Endothelial cell of umbilical vein (primary cell): ENCODE measurements at regions not wholly inside any gene's neighbourhood (a gene's known extent, or its start where the extent isn't known, plus 50 kb on each side); places are given as distances from the start of the nearest gene placed in this dataset.

ENCODE experiments used
- BruUV-seq: library from RNA; stranded (reverse); fragments of 400-500 nt; replicated peaks from 2 replicates; lab custom pipeline; 2021; lab: Mats Ljungman, UMichigan
- CTCF ChIA-PET: fragments of 300-600, 350-600 bp; sonication (Branson Sonifier 250); formaldehyde crosslinking; loops from one replicate; lab custom pipeline; 2021; ENCODE audit warnings: antibody characterized with exemption, inconsistent platforms; lab: Charles Lee
- POLR2A ChIA-PET: fragments of 300-600, 350-600 bp; sonication (Branson Sonifier 250); formaldehyde crosslinking; loops from one replicate; lab custom pipeline; 2021; ENCODE audit warnings: antibody characterized with exemption, inconsistent platforms; lab: Charles Lee
- DNase-seq: peaks from one replicate; pipeline ENCODE4 v3.0.0-alpha.2; 2011; ENCODE audit warnings: low read depth, low spot score
- FAIRE-seq: peaks from 2 replicates; lab custom pipeline; 2011; peaks lifted over from hg19 to GRCh38; lab: Jason Lieb, UNC
- H2AFZ ChIP-seq: 2 replicates; pipeline ENCODE4 v1.6.0; 2012; ENCODE audit warnings: low read depth, low read length, control low read depth, inconsistent platforms
- H3K27ac ChIP-seq: 2 replicates; pipeline ENCODE4 v1.5.1; 2011; ENCODE audit warnings: low read depth, mild to moderate bottlenecking, control low read depth, low read length, moderate library complexity; ENCODE audit not compliant: insufficient read depth
- H3K27me3 ChIP-seq, 2 experiments: 2 replicates each; pipeline versions ENCODE4 v1.6.0 to v1.6.1; 2011; ENCODE audit warnings: low read length in 2 of 2, mixed read lengths in 1 of 2; ENCODE audit not compliant: control insufficient read depth in 2 of 2, insufficient read depth in 2 of 2
- H3K36me3 ChIP-seq, 2 experiments: 2 replicates in 1 of 2; 3 replicates in 1 of 2; pipeline ENCODE4 v1.5.1; 2011; ENCODE audit warnings: low read length in 2 of 2, mild to moderate bottlenecking in 1 of 2, moderate library complexity in 1 of 2; ENCODE audit not compliant: control insufficient read depth in 2 of 2, insufficient read depth in 2 of 2; ENCODE audit errors: extremely low read depth in 1 of 2
- H3K4me1 ChIP-seq: 3 replicates; pipeline ENCODE4 v1.5.1; 2011; ENCODE audit warnings: mild to moderate bottlenecking, low read length; ENCODE audit not compliant: control insufficient read depth, insufficient read depth; ENCODE audit errors: extremely low read depth
- H3K4me2 ChIP-seq: 2 replicates; pipeline ENCODE4 v1.6.1; 2011; ENCODE audit warnings: low read length, control low read depth, mixed read lengths; ENCODE audit not compliant: insufficient read depth
- H3K4me3 ChIP-seq, 3 experiments: fragments of 200-600 bp in 1 of 3; sonication (generic), shearing (Covaris generic) in 1 of 3; replicated peaks in 1 of 3; 2 replicates each; pipeline ENCODE4 v1.5.1; 2011 to 2016; ENCODE audit warnings: control low read depth in 3 of 3, low read length in 3 of 3, mild to moderate bottlenecking in 2 of 3, inconsistent platforms in 1 of 3, low read depth in 1 of 3, moderate library complexity in 1 of 3; ENCODE audit not compliant: insufficient read depth in 1 of 3
- H3K79me2 ChIP-seq: 2 replicates; pipeline ENCODE4 v1.6.0; 2012; ENCODE audit warnings: low read length, inconsistent platforms; ENCODE audit not compliant: control insufficient read depth, insufficient read depth
- H3K9ac ChIP-seq: replicated peaks from 2 replicates; pipeline ENCODE3; 2011; ENCODE audit warnings: low read length, control low read depth; ENCODE audit not compliant: insufficient read depth; ENCODE audit errors: extremely low read depth
- H3K9me1 ChIP-seq: replicated peaks from 3 replicates; pipeline ENCODE4 v1.6.0; 2011; ENCODE audit warnings: mild to moderate bottlenecking, low read length; ENCODE audit not compliant: control insufficient read depth, insufficient read depth; ENCODE audit errors: extremely low read depth
- H3K9me3 ChIP-seq: replicated peaks from 2 replicates; pipeline ENCODE4 v1.5.1; 2012; ENCODE audit warnings: low read length, inconsistent platforms; ENCODE audit not compliant: control insufficient read depth, insufficient read depth
- H4K20me1 ChIP-seq: replicated peaks from 2 replicates; pipeline ENCODE3; 2011; ENCODE audit warnings: mild to moderate bottlenecking, low read length; ENCODE audit not compliant: control insufficient read depth, insufficient read depth; ENCODE audit errors: extremely low read depth
- EZH2 ChIP-seq: IDR thresholded peaks from 2 replicates; pipeline ENCODE4 v1.6.1; 2012; ENCODE audit warnings: borderline replicate concordance, low read depth, mild to moderate bottlenecking, moderate library complexity, low read length, inconsistent platforms; ENCODE audit not compliant: severe bottlenecking
- FOS ChIP-seq: IDR thresholded peaks from 2 replicates; pipeline ENCODE4 v1.6.1; 2011; ENCODE audit warnings: mild to moderate bottlenecking, low read length, moderate library complexity, borderline replicate concordance; ENCODE audit not compliant: insufficient read depth
- MYC ChIP-seq: IDR thresholded peaks from one replicate; pipeline ENCODE4 v1.6.1; 2011; ENCODE audit warnings: mild to moderate bottlenecking, low read depth, low read length
- POLR2A ChIP-seq: IDR thresholded peaks from 2 replicates; pipeline ENCODE4 v1.6.1; 2012; ENCODE audit warnings: low read depth, mild to moderate bottlenecking, control low read depth, low read length
- POLR2AphosphoS5 ChIP-seq: IDR thresholded peaks from 2 replicates; pipeline ENCODE4 v1.6.1; 2012; ENCODE audit warnings: low read depth, mild to moderate bottlenecking, control low read depth, low read length, moderate library complexity; ENCODE audit not compliant: insufficient read depth
- dilution Hi-C: fragments of 300-500 bp; cut with MboI; formaldehyde crosslinking; loops from one replicate; pipeline ENCODE4 v1.15.0; 2019; ENCODE audit warnings: low sequenced_read_pairs; ENCODE audit not compliant: extremely low pct_ligation_motif_present
- intact Hi-C: fragments of 100-400 bp; cut with micrococcal nuclease; formaldehyde crosslinking; loops from one replicate; pipeline ENCODE4 v1.10.0; 2022
- TF ChIP-seq, protein P1 (sequence below), 2 donors: IDR thresholded peaks; 1 replicate in 1 of 2; 2 replicates in 1 of 2; pipeline ENCODE4 v1.5.1; 2011; ENCODE audit warnings: low read length in 2 of 2, mild to moderate bottlenecking in 2 of 2, moderate library complexity in 2 of 2, control low read depth in 1 of 2, inconsistent platforms in 1 of 2, low read depth in 1 of 2; ENCODE audit not compliant: insufficient read depth in 1 of 2; ENCODE audit errors: extremely low read depth in 1 of 2
- TF ChIP-seq, protein P2 (sequence below): IDR thresholded peaks from 2 replicates; pipeline ENCODE4 v1.6.1; 2011; ENCODE audit not compliant: insufficient read depth, insufficient read length

GRCh38 chr10:44022203-44022602, 362.7 kb downstream of the CXCL12 start:
- FAIRE-seq = no peak

More at GRCh38 chr10:44022203-44022602, 362.7 kb downstream of the CXCL12 start:
- dilution Hi-C loops (no loop called here), intact Hi-C loops (no loop called here)
- Histone ChIP-seq H3K4me3 (no peak overlapping the region), H3K4me2 (no peak overlapping the region), H3K27me3 (no peaks in the 10 kb centered on the region), H4K20me1 (no peaks in the 10 kb centered on the region), H3K9ac (no peak overlapping the region), H3K9me1 (no peaks in the 10 kb centered on the region), H3K79me2 (no peaks in the 10 kb centered on the region), H2AFZ (no peak overlapping the region), H3K27ac (no peak overlapping the region), H3K36me3 (no peaks in the 10 kb centered on the region), H3K4me1 (no peaks in the 10 kb centered on the region), H3K9me3 (no peaks in the 10 kb centered on the region)
- CTCF ChIA-PET = no interaction called here
- POLR2A ChIA-PET = no interaction called here
- DNase-seq = no peak
- TF ChIP-seq EZH2 (no peak), FOS (no peak), POLR2AphosphoS5 (no peak), POLR2A (no peak), MYC (no peak)
- TF ChIP-seq, protein P1, sequence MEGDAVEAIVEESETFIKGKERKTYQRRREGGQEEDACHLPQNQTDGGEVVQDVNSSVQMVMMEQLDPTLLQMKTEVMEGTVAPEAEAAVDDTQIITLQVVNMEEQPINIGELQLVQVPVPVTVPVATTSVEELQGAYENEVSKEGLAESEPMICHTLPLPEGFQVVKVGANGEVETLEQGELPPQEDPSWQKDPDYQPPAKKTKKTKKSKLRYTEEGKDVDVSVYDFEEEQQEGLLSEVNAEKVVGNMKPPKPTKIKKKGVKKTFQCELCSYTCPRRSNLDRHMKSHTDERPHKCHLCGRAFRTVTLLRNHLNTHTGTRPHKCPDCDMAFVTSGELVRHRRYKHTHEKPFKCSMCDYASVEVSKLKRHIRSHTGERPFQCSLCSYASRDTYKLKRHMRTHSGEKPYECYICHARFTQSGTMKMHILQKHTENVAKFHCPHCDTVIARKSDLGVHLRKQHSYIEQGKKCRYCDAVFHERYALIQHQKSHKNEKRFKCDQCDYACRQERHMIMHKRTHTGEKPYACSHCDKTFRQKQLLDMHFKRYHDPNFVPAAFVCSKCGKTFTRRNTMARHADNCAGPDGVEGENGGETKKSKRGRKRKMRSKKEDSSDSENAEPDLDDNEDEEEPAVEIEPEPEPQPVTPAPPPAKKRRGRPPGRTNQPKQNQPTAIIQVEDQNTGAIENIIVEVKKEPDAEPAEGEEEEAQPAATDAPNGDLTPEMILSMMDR (IDR thresholded peaks at IDR 0.05; ENCODE audit: extremely low read depth in 1 of 2, insufficient read depth in 1 of 2, low read depth in 1 of 2, low read length in 2 of 2) = no peak
- TF ChIP-seq, protein P2, sequence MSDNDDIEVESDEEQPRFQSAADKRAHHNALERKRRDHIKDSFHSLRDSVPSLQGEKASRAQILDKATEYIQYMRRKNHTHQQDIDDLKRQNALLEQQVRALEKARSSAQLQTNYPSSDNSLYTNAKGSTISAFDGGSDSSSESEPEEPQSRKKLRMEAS = no peak
- no TSS peak for BruUV-seq
